ENCODE measurements at regions not wholly inside any gene's neighbourhood (a gene's known extent, or its start where the extent isn't known, plus 50 kb on each side); places are given as distances from the start of the nearest gene placed in this dataset.
"Not testable (repeated sequence)": the region's sequence is repeated elsewhere in the genome, so short reads cannot be mapped to it uniquely, and the experiment has no call there.

GRCh38 chr4:187071946-187072600, 348.4 kb upstream of the FAT1 start:
- Mint-ChIP-seq H3K27me3 (no peaks in the 10 kb centered on the region), H3K36me3 (ENCODE audit: insufficient read depth) (no peaks in the 10 kb centered on the region), H3K9me3 (peaks cover 9 to 20% of the 10 kb centered on the region in 2 donors), H3K4me3 (no peak overlapping the region), H3K4me1 (ENCODE audit: low read depth in 2 of 2) (no peaks in the 10 kb centered on the region), H3K27ac (no peak overlapping the region)
- no peak for DNase-seq
- ATAC-seq (replicated peaks) = no peak

- Mint-ChIP-seq H3K27me3 (no peaks in the 10 kb centered on the region), H3K27ac (no peak overlapping the region), H3K4me3 (no peak overlapping the region), H3K36me3 (ENCODE audit: insufficient read depth) (no peaks in the 10 kb centered on the region), H3K4me1 (ENCODE audit: low read depth in 2 of 2) (no peaks in the 10 kb centered on the region), H3K9me3 (peaks cover 10 to 20% of the 10 kb centered on the region in 2 donors)
- ATAC-seq (replicated peaks) = no peak
- no peak for DNase-seq
Measured at GRCh38 chr4:187073820-187074219, 350.2 kb upstream of the FAT1 start.

- ATAC-seq (replicated peaks) = no peak
- H3K9me3 Mint-ChIP-seq = peaks cover 7 to 20% of the 10 kb centered on the region in 2 donors
- H3K4me3 Mint-ChIP-seq = no peak overlapping the region
Measured at GRCh38 chr4:187075514-187075913, 351.9 kb upstream of the FAT1 start.

GRCh38 chr4:187077744-187078401, 354.2 kb upstream of the FAT1 start:
- DNase-seq = no peak
- no peaks in the 10 kb centered on the region for H3K4me1 Mint-ChIP-seq (ENCODE audit: low read depth in 2 of 2)
- no peaks in the 10 kb centered on the region for H3K36me3 Mint-ChIP-seq (ENCODE audit: insufficient read depth)
- H3K4me3 Mint-ChIP-seq = no peak overlapping the region
- no peaks in the 10 kb centered on the region for H3K27me3 Mint-ChIP-seq
- H3K9me3 Mint-ChIP-seq = peaks cover 7 to 20% of the 10 kb centered on the region in 2 donors
- ATAC-seq (replicated peaks) = no peak
- no peak overlapping the region for H3K27ac Mint-ChIP-seq

More at GRCh38 chr4:187075514-187075913, 351.9 kb upstream of the FAT1 start:
- Mint-ChIP-seq H3K4me1 (ENCODE audit: low read depth in 2 of 2) (no peaks in the 10 kb centered on the region), H3K27ac (no peak overlapping the region), H3K36me3 (ENCODE audit: insufficient read depth) (no peaks in the 10 kb centered on the region), H3K27me3 (no peaks in the 10 kb centered on the region)
- DNase-seq = no peak

GRCh38 chr4:187084701-187085100, 361.0 kb upstream of the FAT1 start:
- Mint-ChIP-seq H3K4me3 (no peak overlapping the region), H3K27ac (no peak overlapping the region), H3K27me3 (no peaks in the 10 kb centered on the region), H3K9me3 (peaks cover 0 to 8% of the 10 kb centered on the region in 2 donors), H3K36me3 (ENCODE audit: insufficient read depth) (no peaks in the 10 kb centered on the region), H3K4me1 (ENCODE audit: low read depth in 2 of 2) (no peaks in the 10 kb centered on the region)
- ATAC-seq (replicated peaks) (no peak), DNase-seq (no peak)

GRCh38 chr4:187085339-187085738, 361.7 kb upstream of the FAT1 start:
- Mint-ChIP-seq H3K27me3 (no peaks in the 10 kb centered on the region), H3K9me3 (peaks cover 0 to 9% of the 10 kb centered on the region in 2 donors), H3K27ac (no peak overlapping the region), H3K36me3 (ENCODE audit: insufficient read depth) (no peaks in the 10 kb centered on the region), H3K4me1 (ENCODE audit: low read depth in 2 of 2) (no peaks in the 10 kb centered on the region), H3K4me3 (no peak overlapping the region)
- DNase-seq (no peak), ATAC-seq (replicated peaks) (no peak)

- DNase-seq = no peak
- Mint-ChIP-seq H3K36me3 (ENCODE audit: insufficient read depth) (no peaks in the 10 kb centered on the region), H3K4me1 (ENCODE audit: low read depth in 2 of 2) (no peaks in the 10 kb centered on the region), H3K27me3 (no peaks in the 10 kb centered on the region), H3K9me3 (peaks cover 0 to 9% of the 10 kb centered on the region in 2 donors), H3K27ac (no peak overlapping the region), H3K4me3 (no peak overlapping the region)
- ATAC-seq (replicated peaks) = no peak
Measured at GRCh38 chr4:187086151-187086550, 362.5 kb upstream of the FAT1 start.

GRCh38 chr4:187088070-187088799, 364.6 kb upstream of the FAT1 start:
- H3K27me3 Mint-ChIP-seq = no peaks in the 10 kb centered on the region
- no peak for ATAC-seq (replicated peaks)
- no peak for DNase-seq
- no peak overlapping the region for H3K27ac Mint-ChIP-seq
- H3K4me1 Mint-ChIP-seq (ENCODE audit: low read depth in 2 of 2) = no peaks in the 10 kb centered on the region
- H3K9me3 Mint-ChIP-seq = peaks cover 0 to 6% of the 10 kb centered on the region in 2 donors
- H3K36me3 Mint-ChIP-seq (ENCODE audit: insufficient read depth) = no peaks in the 10 kb centered on the region
- no peak overlapping the region for H3K4me3 Mint-ChIP-seq

- Mint-ChIP-seq H3K36me3 (ENCODE audit: insufficient read depth) (no peaks in the 10 kb centered on the region), H3K9me3 (peaks cover 6 to 14% of the 10 kb centered on the region in 2 donors), H3K4me3 (no peak overlapping the region), H3K27me3 (no peaks in the 10 kb centered on the region), H3K27ac (no peak overlapping the region), H3K4me1 (ENCODE audit: low read depth in 2 of 2) (no peaks in the 10 kb centered on the region)
- ATAC-seq (replicated peaks) = no peak
- no peak for DNase-seq
Measured at GRCh38 chr4:187090401-187090800, 366.7 kb upstream of the FAT1 start.

- not testable (repeated sequence) for ATAC-seq (replicated peaks); H3K36me3 Mint-ChIP-seq (ENCODE audit: insufficient read depth); H3K4me1 Mint-ChIP-seq (ENCODE audit: low read depth in 2 of 2); DNase-seq; H3K4me3 Mint-ChIP-seq; H3K27ac Mint-ChIP-seq; H3K27me3 Mint-ChIP-seq
- peaks cover 10 to 16% of the 10 kb centered on the region in 2 donors for H3K9me3 Mint-ChIP-seq
Measured at GRCh38 chr4:187090832-187091231, 367.2 kb upstream of the FAT1 start.

GRCh38 chr4:187094144-187094543, 370.5 kb upstream of the FAT1 start:
- DNase-seq = no peak
- Mint-ChIP-seq H3K27ac (no peak overlapping the region), H3K4me1 (ENCODE audit: low read depth in 2 of 2) (no peaks in the 10 kb centered on the region), H3K9me3 (peaks cover 10 to 14% of the 10 kb centered on the region in 2 donors), H3K27me3 (no peaks in the 10 kb centered on the region), H3K36me3 (ENCODE audit: insufficient read depth) (no peaks in the 10 kb centered on the region), H3K4me3 (no peak overlapping the region)
- no peak for ATAC-seq (replicated peaks)

- H3K4me1 Mint-ChIP-seq (ENCODE audit: low read depth in 2 of 2) = no peaks in the 10 kb centered on the region
- DNase-seq = no peak
Measured at GRCh38 chr4:187098429-187098828, 374.8 kb upstream of the FAT1 start.

GRCh38 chr4:187103351-187103750, 379.7 kb upstream of the FAT1 start:
- no peak for DNase-seq
- H3K4me1 Mint-ChIP-seq (ENCODE audit: low read depth in 2 of 2) = no peaks in the 10 kb centered on the region
- no peak overlapping the region for H3K27ac Mint-ChIP-seq
- peaks cover 2 to 7% of the 10 kb centered on the region in 2 donors for H3K9me3 Mint-ChIP-seq
- no peak for ATAC-seq (replicated peaks)
- no peaks in the 10 kb centered on the region for H3K27me3 Mint-ChIP-seq
- no peak overlapping the region for H3K4me3 Mint-ChIP-seq
- no peaks in the 10 kb centered on the region for H3K36me3 Mint-ChIP-seq (ENCODE audit: insufficient read depth)

More at GRCh38 chr4:187098429-187098828, 374.8 kb upstream of the FAT1 start:
- Mint-ChIP-seq H3K27me3 (no peaks in the 10 kb centered on the region), H3K27ac (no peak overlapping the region), H3K9me3 (peaks cover 10% of the 10 kb centered on the region in 2 donors), H3K4me3 (no peak overlapping the region), H3K36me3 (ENCODE audit: insufficient read depth) (no peaks in the 10 kb centered on the region)
- no peak for ATAC-seq (replicated peaks)

- Mint-ChIP-seq H3K9me3 (peaks cover 4 to 15% of the 10 kb centered on the region in 2 donors), H3K27ac (no peak overlapping the region), H3K36me3 (ENCODE audit: insufficient read depth) (no peaks in the 10 kb centered on the region), H3K4me3 (no peak overlapping the region), H3K4me1 (ENCODE audit: low read depth in 2 of 2) (no peaks in the 10 kb centered on the region), H3K27me3 (no peaks in the 10 kb centered on the region)
- no peak for DNase-seq
- no peak for ATAC-seq (replicated peaks)
Measured at GRCh38 chr4:187108845-187109244, 385.2 kb upstream of the FAT1 start.
